Fibroblast of the aortic adventitia (primary cell): ENCODE measurements at regions not wholly inside any gene's neighbourhood (a gene's known extent, or its start where the extent isn't known, plus 50 kb on each side); places are given as distances from the start of the nearest gene placed in this dataset.

ENCODE experiments used
- DNase-seq: peaks from one replicate; pipeline ENCODE4 v3.0.0-alpha.2; 2010; ENCODE audit warnings: low read depth
- H3K4me3 ChIP-seq: 2 replicates; pipeline ENCODE4 v1.5.1; 2011; ENCODE audit warnings: low read depth, mild to moderate bottlenecking, control low read depth, low read length, moderate library complexity
- CTCF ChIP-seq: IDR thresholded peaks from 2 replicates; pipeline ENCODE4 v1.5.1; 2011; ENCODE audit warnings: mild to moderate bottlenecking, low read length, control low read depth, inconsistent platforms; ENCODE audit not compliant: insufficient read depth

DNA sequence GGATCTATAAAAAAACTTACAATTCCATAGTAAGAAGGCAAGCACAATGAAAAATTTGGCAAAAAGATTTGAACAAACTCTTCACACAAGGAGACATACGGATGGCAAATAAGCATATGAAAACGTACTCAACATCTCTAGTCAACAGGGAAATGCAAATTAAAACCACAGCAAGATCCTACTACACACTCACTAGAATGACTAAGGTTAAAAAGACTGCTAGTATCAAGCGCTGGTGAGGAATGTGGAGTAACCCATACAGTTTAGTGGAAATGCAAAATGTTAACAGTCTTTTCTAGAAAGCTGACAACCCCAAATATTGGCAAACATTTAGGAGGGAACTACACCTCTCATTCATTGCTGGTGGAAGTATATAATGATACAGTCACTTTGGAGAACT lies 175.9 kb upstream of the SGK1 start:
- TF ChIP-seq CTCF, result no peak
- no peak for DNase-seq
- no peak overlapping the region for H3K4me3 ChIP-seq

DNA sequence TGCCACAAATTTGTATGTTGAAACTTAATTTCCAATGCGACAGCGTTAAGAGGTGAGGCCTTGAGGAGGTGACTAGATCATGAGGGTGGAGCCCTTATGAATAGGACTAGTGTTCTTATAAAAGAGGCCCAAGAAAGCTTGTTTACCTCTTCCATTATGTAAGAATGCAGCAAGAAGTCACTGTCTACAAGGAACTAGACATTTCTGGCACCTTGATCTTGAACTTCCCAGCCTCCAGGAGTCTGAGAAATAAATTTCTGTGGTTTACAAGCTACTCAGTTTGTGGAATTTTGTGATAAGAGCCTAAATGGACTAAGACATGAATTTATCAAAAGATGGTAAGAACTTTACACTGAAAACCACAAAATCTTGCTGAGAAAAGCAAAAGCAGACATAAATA lies 173.6 kb upstream of the SGK1 start:
- TF ChIP-seq CTCF, result no peak
- no peak overlapping the region for H3K4me3 ChIP-seq
- DNase-seq, result peak; percentile 67

GRCh38 chr6:134482593-134483270 lies 164.8 kb upstream of the SGK1 start:
- H3K4me3 ChIP-seq, result no peak overlapping the region
- no peak for TF ChIP-seq CTCF
- DNase-seq, result peak; percentile 56

DNA sequence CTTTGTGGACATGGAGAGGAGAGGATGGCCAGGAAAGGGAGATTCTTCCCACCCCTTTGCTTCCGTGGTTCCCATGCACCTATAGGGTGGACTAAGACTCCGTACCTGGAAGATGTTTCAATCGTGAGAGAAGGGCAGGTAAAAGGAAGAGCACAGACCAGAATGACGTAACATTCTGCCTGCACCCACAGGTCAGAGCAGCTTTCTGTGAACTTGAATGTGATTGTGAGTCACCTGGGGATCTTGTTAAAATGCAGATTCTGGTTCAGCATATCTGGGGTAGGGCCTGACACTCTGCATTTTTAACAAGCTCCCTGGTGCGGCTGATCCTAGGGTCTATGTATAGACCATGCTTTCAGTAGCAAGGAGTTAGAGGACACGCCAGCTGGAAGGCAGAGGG lies 164.1 kb upstream of the SGK1 start:
- H3K4me3 ChIP-seq, result no peak overlapping the region
- no peak for DNase-seq
- no peak for TF ChIP-seq CTCF

DNA sequence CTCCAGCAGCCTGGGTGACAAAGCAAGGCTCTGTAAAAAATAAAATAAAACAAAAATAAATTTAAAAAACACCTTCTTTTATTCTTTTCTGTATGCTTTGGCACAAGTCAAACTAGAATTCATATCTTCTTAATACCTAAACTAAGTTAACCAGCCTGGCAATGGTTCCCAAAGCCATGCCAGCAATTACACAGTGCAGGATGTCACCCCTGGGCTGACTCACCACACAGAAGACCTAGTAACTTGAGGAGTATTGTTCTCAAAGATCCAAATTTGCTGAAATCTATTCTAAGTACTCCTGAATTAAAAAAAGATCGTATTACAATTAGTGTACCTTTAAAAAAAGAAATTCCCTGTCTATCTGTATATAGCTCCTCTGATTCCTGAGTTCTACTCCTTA lies 162.7 kb upstream of the SGK1 start:
- peak; percentile 76 for DNase-seq
- no peak for TF ChIP-seq CTCF
- H3K4me3 ChIP-seq, result no peak overlapping the region

- no peak for TF ChIP-seq CTCF
Observed at GRCh38 chr6:134478764-134479399, 161.0 kb upstream of the SGK1 start.

More at GRCh38 chr6:134478764-134479399, 161.0 kb upstream of the SGK1 start:
- no peak overlapping the region for H3K4me3 ChIP-seq
- DNase-seq, result no peak
